ENCODE measurements at regions not wholly inside any gene's neighbourhood (a gene's known extent, or its start where the extent isn't known, plus 50 kb on each side); places are given as distances from the start of the nearest gene placed in this dataset.

GRCh38 chr12:93299262-93299846 lies 78.4 kb upstream of the NUDT4 start:
- TF ChIP-seq ZNF354C (tag by site-specific recombination; IDR thresholded peaks at IDR 0.05; ENCODE audit: borderline replicate concordance, low read depth) (no peak), ZNF155 (tag by site-specific recombination; IDR thresholded peaks at IDR 0.05) (no peak), ZNF558 (tag by site-specific recombination; IDR thresholded peaks at IDR 0.05) (no peak), ZNF223 (tag by site-specific recombination; IDR thresholded peaks at IDR 0.05) (no peak), PRDM2 (tag by site-specific recombination; IDR thresholded peaks at IDR 0.05; ENCODE audit: borderline replicate concordance) (no peak), ZNF626 (tag by site-specific recombination; IDR thresholded peaks at IDR 0.05) (no peak), ZNF621 (tag by site-specific recombination; IDR thresholded peaks at IDR 0.05) (no peak), SALL2 (tag by site-specific recombination; IDR thresholded peaks at IDR 0.05; ENCODE audit: borderline replicate concordance) (no peak), ZNF837 (tag by site-specific recombination; IDR thresholded peaks at IDR 0.05) (no peak), ZNF48 (tag by site-specific recombination; IDR thresholded peaks at IDR 0.05) (no peak), ZNF280D (tag by site-specific recombination; IDR thresholded peaks at IDR 0.05) (no peak), ZBTB26 (tag by site-specific recombination; optimal IDR thresholded peaks at IDR 0.05) (no peak), ZSCAN18 (tag by site-specific recombination; IDR thresholded peaks at IDR 0.05) (no peak), ZNF114 (tag by site-specific recombination; IDR thresholded peaks at IDR 0.05) (no peak), ZNF335 (tag by site-specific recombination; conservative IDR thresholded peaks at IDR 0.05) (no peak), ZSCAN30 (tag by site-specific recombination; IDR thresholded peaks at IDR 0.05) (no peak)
- ChIA-PET POLR2A (no interaction called here), CTCF (interaction anchor here (0.6 kb wide), 1 partner anchor 45 kb away, joined by 3 read pairs; no protein-coding TSS in a partner anchor)

More at GRCh38 chr12:93299262-93299846, 78.4 kb upstream of the NUDT4 start:
- no peaks in the 10 kb centered on the region for H3K36me3 ChIP-seq (ENCODE audit: control insufficient read depth in 2 of 2, insufficient read depth in 1 of 2, low read length in 2 of 2)
- no peak overlapping the region for H3K27ac ChIP-seq (ENCODE audit: extremely low read depth, low read depth, low read length)
- H3K4me3 ChIP-seq (ENCODE audit: low read depth, low read length), result no peak overlapping the region
- no peaks in the 10 kb centered on the region for H3K9me3 ChIP-seq (ENCODE audit: control insufficient read depth, insufficient read depth, low read depth, low read length)
- no peaks in the 10 kb centered on the region for H3K4me1 ChIP-seq (ENCODE audit: control insufficient read depth, insufficient read depth, low read length)

Data from HEK293 (cell line).